ENCODE measurements at regions not wholly inside any gene's neighbourhood (a gene's known extent, or its start where the extent isn't known, plus 50 kb on each side); places are given as distances from the start of the nearest gene placed in this dataset.
A peak's percentile ranks its signal among the peaks of the same experiment; 100 is the strongest.
"Not testable (repeated sequence)": the region's sequence is repeated elsewhere in the genome, so short reads cannot be mapped to it uniquely, and the experiment has no call there.

DNA sequence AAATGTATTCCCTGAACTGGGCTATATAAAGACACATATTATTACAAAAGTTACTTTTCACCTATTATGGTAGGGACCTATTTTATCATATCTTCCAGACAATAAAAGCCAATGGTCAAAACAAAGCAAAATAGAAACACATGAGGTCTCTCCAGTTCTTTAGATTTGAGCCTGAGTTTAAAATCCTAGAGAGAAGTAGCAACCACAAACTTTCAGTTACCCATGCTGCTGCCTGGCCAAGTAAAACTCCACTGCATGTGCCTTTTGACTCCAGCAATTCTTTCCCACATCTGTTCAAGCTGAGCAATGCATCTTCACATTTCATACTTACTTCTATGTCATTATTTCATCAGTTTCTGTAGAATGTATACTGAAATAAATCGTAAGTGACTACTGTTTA lies 405.3 kb downstream of the STK39 start:
- no peak for DNase-seq (ENCODE audit: low spot score)
- H3K36me3 Mint-ChIP-seq (ENCODE audit: low read depth, unreplicated experiment), result no peaks in the 10 kb centered on the region
- TF ChIP-seq, protein P1, sequence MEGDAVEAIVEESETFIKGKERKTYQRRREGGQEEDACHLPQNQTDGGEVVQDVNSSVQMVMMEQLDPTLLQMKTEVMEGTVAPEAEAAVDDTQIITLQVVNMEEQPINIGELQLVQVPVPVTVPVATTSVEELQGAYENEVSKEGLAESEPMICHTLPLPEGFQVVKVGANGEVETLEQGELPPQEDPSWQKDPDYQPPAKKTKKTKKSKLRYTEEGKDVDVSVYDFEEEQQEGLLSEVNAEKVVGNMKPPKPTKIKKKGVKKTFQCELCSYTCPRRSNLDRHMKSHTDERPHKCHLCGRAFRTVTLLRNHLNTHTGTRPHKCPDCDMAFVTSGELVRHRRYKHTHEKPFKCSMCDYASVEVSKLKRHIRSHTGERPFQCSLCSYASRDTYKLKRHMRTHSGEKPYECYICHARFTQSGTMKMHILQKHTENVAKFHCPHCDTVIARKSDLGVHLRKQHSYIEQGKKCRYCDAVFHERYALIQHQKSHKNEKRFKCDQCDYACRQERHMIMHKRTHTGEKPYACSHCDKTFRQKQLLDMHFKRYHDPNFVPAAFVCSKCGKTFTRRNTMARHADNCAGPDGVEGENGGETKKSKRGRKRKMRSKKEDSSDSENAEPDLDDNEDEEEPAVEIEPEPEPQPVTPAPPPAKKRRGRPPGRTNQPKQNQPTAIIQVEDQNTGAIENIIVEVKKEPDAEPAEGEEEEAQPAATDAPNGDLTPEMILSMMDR (IDR thresholded peaks at IDR 0.05; ENCODE audit: unreplicated experiment), result no peak
- no peak overlapping the region for H3K27ac Mint-ChIP-seq (ENCODE audit: unreplicated experiment)
- no peak overlapping the region for H3K4me3 Mint-ChIP-seq (ENCODE audit: unreplicated experiment)
- H3K27me3 Mint-ChIP-seq (ENCODE audit: unreplicated experiment), result peaks cover 2% of the 10 kb centered on the region
- H3K9me3 Mint-ChIP-seq (ENCODE audit: unreplicated experiment), result no peaks in the 10 kb centered on the region
- peaks cover 3% of the 10 kb centered on the region for H3K4me1 Mint-ChIP-seq (ENCODE audit: unreplicated experiment)

GRCh38 chr2:167835290-167835689 lies 412.1 kb downstream of the STK39 start:
- H3K27ac Mint-ChIP-seq (ENCODE audit: unreplicated experiment); H3K27me3 Mint-ChIP-seq (ENCODE audit: unreplicated experiment): not testable (repeated sequence)

DNA sequence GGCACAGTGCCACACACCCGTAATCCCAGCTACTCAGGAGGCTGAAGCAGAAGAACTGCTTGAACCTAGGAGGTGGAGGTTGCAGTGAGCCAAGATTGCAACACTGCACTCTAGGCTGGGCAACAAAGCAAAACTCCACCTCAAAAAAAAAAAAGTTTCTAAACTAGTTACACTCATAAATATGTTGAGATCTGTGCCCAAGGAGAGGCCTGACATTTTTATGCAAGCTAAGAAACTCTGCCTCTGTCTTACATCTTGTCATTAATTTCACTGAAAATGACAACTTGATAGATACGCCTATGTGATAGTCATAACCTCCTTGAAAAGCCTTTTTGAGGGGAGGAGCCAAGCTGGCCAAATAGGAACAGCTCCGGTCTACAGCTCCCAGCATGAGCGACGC lies 412.7 kb downstream of the STK39 start:
- Mint-ChIP-seq H3K27me3 (ENCODE audit: unreplicated experiment) (peaks cover 2% of the 10 kb centered on the region), H3K4me3 (ENCODE audit: unreplicated experiment) (peak overlapping the region; percentile 49), H3K4me1 (ENCODE audit: unreplicated experiment) (no peaks in the 10 kb centered on the region), H3K9me3 (ENCODE audit: unreplicated experiment) (no peaks in the 10 kb centered on the region), H3K36me3 (ENCODE audit: low read depth, unreplicated experiment) (no peaks in the 10 kb centered on the region), H3K27ac (ENCODE audit: unreplicated experiment) (no peak overlapping the region)
- no peak for DNase-seq (ENCODE audit: low spot score)
- TF ChIP-seq, protein P1 (IDR thresholded peaks at IDR 0.05; ENCODE audit: unreplicated experiment), result no peak

More at GRCh38 chr2:167835290-167835689, 412.1 kb downstream of the STK39 start:
- not testable (repeated sequence) for H3K9me3 Mint-ChIP-seq (ENCODE audit: unreplicated experiment); H3K4me1 Mint-ChIP-seq (ENCODE audit: unreplicated experiment); H3K36me3 Mint-ChIP-seq (ENCODE audit: low read depth, unreplicated experiment); H3K4me3 Mint-ChIP-seq (ENCODE audit: unreplicated experiment); DNase-seq (ENCODE audit: low spot score)

DNA sequence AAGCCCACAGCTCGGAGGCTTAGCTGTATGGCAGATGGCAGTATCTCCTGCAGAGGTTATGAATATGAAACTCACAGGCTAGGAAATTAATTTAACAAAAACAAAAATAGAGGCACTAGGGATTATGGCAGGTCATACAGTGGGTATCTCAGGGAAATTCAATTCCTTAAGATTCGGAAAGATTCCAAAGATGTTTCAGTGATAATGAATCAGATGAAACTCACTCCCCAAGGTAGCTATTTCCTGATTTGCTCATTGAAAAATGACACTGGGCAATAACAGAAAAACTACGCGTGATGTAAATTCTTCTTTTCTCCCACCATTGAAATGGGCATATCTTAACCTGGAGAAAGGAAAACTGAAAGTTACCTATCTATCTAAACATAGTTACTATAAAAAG lies 414.1 kb downstream of the STK39 start:
- Mint-ChIP-seq H3K4me1 (ENCODE audit: unreplicated experiment) (no peaks in the 10 kb centered on the region), H3K27ac (ENCODE audit: unreplicated experiment) (no peak overlapping the region), H3K27me3 (ENCODE audit: unreplicated experiment) (peaks cover 2% of the 10 kb centered on the region), H3K9me3 (ENCODE audit: unreplicated experiment) (no peaks in the 10 kb centered on the region), H3K4me3 (ENCODE audit: unreplicated experiment) (no peak overlapping the region), H3K36me3 (ENCODE audit: low read depth, unreplicated experiment) (no peaks in the 10 kb centered on the region)
- DNase-seq (ENCODE audit: low spot score), result no peak
- TF ChIP-seq, protein P1 (IDR thresholded peaks at IDR 0.05; ENCODE audit: unreplicated experiment), result no peak

- Mint-ChIP-seq H3K36me3 (ENCODE audit: low read depth, unreplicated experiment) (no peaks in the 10 kb centered on the region), H3K4me3 (ENCODE audit: unreplicated experiment) (no peak overlapping the region), H3K9me3 (ENCODE audit: unreplicated experiment) (no peaks in the 10 kb centered on the region), H3K27me3 (ENCODE audit: unreplicated experiment) (peaks cover 2% of the 10 kb centered on the region), H3K27ac (ENCODE audit: unreplicated experiment) (no peak overlapping the region), H3K4me1 (ENCODE audit: unreplicated experiment) (no peaks in the 10 kb centered on the region)
- TF ChIP-seq, protein P1 (IDR thresholded peaks at IDR 0.05; ENCODE audit: unreplicated experiment), result no peak
- DNase-seq (ENCODE audit: low spot score), result no peak
These were observed 414.5 kb downstream of the STK39 start for GRCh38 chr2:167832868-167833287.

Measured in endothelial cell (in vitro differentiated cells).